NCI-H2171 treated with DMSO at 0.1 percent for 48 hours (cell line): ENCODE measurements at regions not wholly inside any gene's neighbourhood (a gene's known extent, or its start where the extent isn't known, plus 50 kb on each side); places are given as distances from the start of the nearest gene placed in this dataset.
"Not testable (repeated sequence)": the region's sequence is repeated elsewhere in the genome, so short reads cannot be mapped to it uniquely, and the experiment has no call there.

ENCODE experiments used
- DNase-seq: peaks from one replicate; lab custom pipeline; 2025; lab: John Stamatoyannopoulos, UW

GRCh38 chr7:35909870-35910357 lies 109.1 kb downstream of the SEPTIN7 start:
- no peak for DNase-seq

GRCh38 chr7:35910621-35911020 lies 109.8 kb downstream of the SEPTIN7 start:
- not testable (repeated sequence) for DNase-seq

GRCh38 chr7:35913350-35913749 lies 112.5 kb downstream of the SEPTIN7 start:
- DNase-seq, result not testable (repeated sequence)

- DNase-seq, result not testable (repeated sequence)
These were observed 113.4 kb downstream of the SEPTIN7 start for GRCh38 chr7:35914214-35914613.

GRCh38 chr7:35915247-35915955 lies 114.5 kb downstream of the SEPTIN7 start:
- DNase-seq, result not testable (repeated sequence)

- not testable (repeated sequence) for DNase-seq
These were observed 117.4 kb downstream of the SEPTIN7 start for GRCh38 chr7:35918217-35918616.

GRCh38 chr7:35919607-35920006 lies 118.8 kb downstream of the SEPTIN7 start:
- DNase-seq, result peak; percentile 8

- DNase-seq, result peak; percentile 76
These were observed 120.5 kb downstream of the SEPTIN7 start for GRCh38 chr7:35921338-35921737.

- DNase-seq, result not testable (repeated sequence)
These were observed 123.8 kb downstream of the SEPTIN7 start for GRCh38 chr7:35924668-35925067.

- DNase-seq, result not testable (repeated sequence)
These were observed 126.1 kb downstream of the SEPTIN7 start for GRCh38 chr7:35926966-35927365.

- DNase-seq, result not testable (repeated sequence)
These were observed 130.3 kb downstream of the SEPTIN7 start for GRCh38 chr7:35931134-35931533.

- peak; percentile 64 for DNase-seq
These were observed 130.7 kb downstream of the SEPTIN7 start for GRCh38 chr7:35931551-35931950.

- not testable (repeated sequence) for DNase-seq
These were observed 139.8 kb downstream of the SEPTIN7 start for GRCh38 chr7:35940695-35941094.

GRCh38 chr7:35945621-35946020 lies 144.8 kb downstream of the SEPTIN7 start:
- DNase-seq, result not testable (repeated sequence)

GRCh38 chr7:35955735-35956134 lies 154.9 kb downstream of the SEPTIN7 start:
- peak; percentile 77 for DNase-seq

- DNase-seq, result not testable (repeated sequence)
These were observed 156.1 kb downstream of the SEPTIN7 start for GRCh38 chr7:35956988-35957387.

- not testable (repeated sequence) for DNase-seq
These were observed 160.4 kb downstream of the SEPTIN7 start for GRCh38 chr7:35961260-35961659.

- not testable (repeated sequence) for DNase-seq
These were observed 161.8 kb downstream of the SEPTIN7 start for GRCh38 chr7:35962607-35963006.

GRCh38 chr7:35967366-35968139 lies 166.7 kb downstream of the SEPTIN7 start:
- no peak for DNase-seq

GRCh38 chr7:35968140-35968940 lies 167.5 kb downstream of the SEPTIN7 start:
- no peak for DNase-seq

- DNase-seq, result no peak
These were observed 168.2 kb downstream of the SEPTIN7 start for GRCh38 chr7:35969066-35969465.

GRCh38 chr7:35970458-35970857 lies 169.6 kb downstream of the SEPTIN7 start:
- no peak for DNase-seq
